ENCODE measurements at regions not wholly inside any gene's neighbourhood (a gene's known extent, or its start where the extent isn't known, plus 50 kb on each side); places are given as distances from the start of the nearest gene placed in this dataset. TPM values are rescaled to one million over a fixed set of nuclear protein-coding genes. Genes with fewer than 3 reads are reported as not detected.

GRCh38 chrX:137101273-137101990, 67.6 kb upstream of the GPR101 start:
- Histone ChIP-seq H3K79me2 (ENCODE audit: control insufficient read depth, insufficient read depth, low read length) (no peaks in the 10 kb centered on the region), H3K27ac (ENCODE audit: control insufficient read depth, insufficient read depth) (no peak overlapping the region), H3K4me2 (ENCODE audit: control insufficient read depth, insufficient read depth) (no peak overlapping the region), H3K9me3 (replicated peaks; ENCODE audit: control insufficient read depth, insufficient read depth, low read length) (no peaks in the 10 kb centered on the region), H4K20me1 (ENCODE audit: control insufficient read depth, insufficient read depth) (no peaks in the 10 kb centered on the region), H3K27me3 (replicated peaks in 1 of 2; ENCODE audit: control insufficient read depth in 2 of 2, insufficient read depth in 2 of 2, low read length in 1 of 2) (no peaks in the 10 kb centered on the region; a peak in 1 of 4 replicates), H3K9ac (ENCODE audit: control insufficient read depth, insufficient read depth, low read length) (no peak overlapping the region), H3K4me3 (no peak overlapping the region), H3K4me1 (ENCODE audit: control insufficient read depth, insufficient read depth, low read length) (no peaks in the 10 kb centered on the region), H2AFZ (ENCODE audit: control insufficient read depth, low read depth, low read length) (no peak overlapping the region), H3K36me3 (ENCODE audit: control insufficient read depth in 2 of 2, insufficient read depth in 2 of 2, low read length in 1 of 2) (no peaks in the 10 kb centered on the region)
- ChIA-PET RAD21 (ENCODE audit: unreplicated experiment) (no interaction called here), CTCF (no interaction called here), POLR2A (no interaction called here), SMC1A (ENCODE audit: uncharacterized antibody, unreplicated experiment) (no interaction called here)
- 13% methylated on average over 7 of the region's 7 CpGs for WGBS (ENCODE audit: insufficient coverage, insufficient replicate concordance, low lambda C conversion rate, missing lambda C conversion rate)
- in situ Hi-C loops (cut with MboI) (no loop called here), intact Hi-C loops (cut with micrococcal nuclease; ENCODE audit: unreplicated experiment) (no loop called here)
- BruUV-seq (replicated peaks) = no TSS peak
- FAIRE-seq = no peak
- no peak for DNase-seq (ENCODE audit: low read depth, low spot score)
- TF ChIP-seq SPI1 (IDR thresholded peaks at IDR 0.05; ENCODE audit: borderline replicate concordance, insufficient read depth, low read depth, low read length) (no peak), SREBF1 (IDR thresholded peaks at IDR 0.05; ENCODE audit: low read length) (no peak), BHLHE40 (IDR thresholded peaks at IDR 0.05; ENCODE audit: borderline replicate concordance in 1 of 2, low read depth in 2 of 2, low read length in 1 of 2) (no peak), YY1 (IDR thresholded peaks at IDR 0.05; ENCODE audit: low read depth, low read length) (no peak), POLR2AphosphoS5 (IDR thresholded peaks at IDR 0.05; ENCODE audit: low read length) (no peak), EZH2 (IDR thresholded peaks at IDR 0.05; ENCODE audit: borderline replicate concordance, control insufficient read depth, low read depth, low read length) (no peak), RFX5 (IDR thresholded peaks at IDR 0.05; ENCODE audit: low read depth, low read length) (no peak), SREBF2 (IDR thresholded peaks at IDR 0.05; ENCODE audit: low read length) (no peak), BACH1 (IDR thresholded peaks at IDR 0.05; ENCODE audit: borderline replicate concordance) (no peak), ZZZ3 (IDR thresholded peaks at IDR 0.05; ENCODE audit: control insufficient read depth, insufficient read length, low read depth) (no peak), TBL1XR1 (IDR thresholded peaks at IDR 0.05; ENCODE audit: low read depth, low read length) (no peak)
- TF ChIP-seq, protein P1, sequence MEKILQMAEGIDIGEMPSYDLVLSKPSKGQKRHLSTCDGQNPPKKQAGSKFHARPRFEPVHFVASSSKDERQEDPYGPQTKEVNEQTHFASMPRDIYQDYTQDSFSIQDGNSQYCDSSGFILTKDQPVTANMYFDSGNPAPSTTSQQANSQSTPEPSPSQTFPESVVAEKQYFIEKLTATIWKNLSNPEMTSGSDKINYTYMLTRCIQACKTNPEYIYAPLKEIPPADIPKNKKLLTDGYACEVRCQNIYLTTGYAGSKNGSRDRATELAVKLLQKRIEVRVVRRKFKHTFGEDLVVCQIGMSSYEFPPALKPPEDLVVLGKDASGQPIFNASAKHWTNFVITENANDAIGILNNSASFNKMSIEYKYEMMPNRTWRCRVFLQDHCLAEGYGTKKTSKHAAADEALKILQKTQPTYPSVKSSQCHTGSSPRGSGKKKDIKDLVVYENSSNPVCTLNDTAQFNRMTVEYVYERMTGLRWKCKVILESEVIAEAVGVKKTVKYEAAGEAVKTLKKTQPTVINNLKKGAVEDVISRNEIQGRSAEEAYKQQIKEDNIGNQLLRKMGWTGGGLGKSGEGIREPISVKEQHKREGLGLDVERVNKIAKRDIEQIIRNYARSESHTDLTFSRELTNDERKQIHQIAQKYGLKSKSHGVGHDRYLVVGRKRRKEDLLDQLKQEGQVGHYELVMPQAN (conservative IDR thresholded peaks at IDR 0.05) = no peak
- ATAC-seq = no peak

Small RNAs in the stretch of these regions (small RNA-seq; reads per million reads assigned to genes)
- not detected for gene AL355309.1
